SU-DHL-6 (cell line): ENCODE measurements at regions not wholly inside any gene's neighbourhood (a gene's known extent, or its start where the extent isn't known, plus 50 kb on each side); places are given as distances from the start of the nearest gene placed in this dataset.

Experiments
- H2AFZ ChIP-seq: fragments of 200-600 bp; sonication (generic); 2 replicates; pipeline ENCODE4 v1.6.1; 2014; ENCODE audit warnings: low read depth, mild to moderate bottlenecking, moderate library complexity, mixed read lengths, antibody characterized with exemption, low read length; ENCODE audit not compliant: severe bottlenecking
- H3F3A ChIP-seq: fragments of 200-600 bp; shearing (Covaris generic); 2 replicates; pipeline ENCODE4 v1.6.0; 2016; ENCODE audit warnings: antibody characterized with exemption, mild to moderate bottlenecking; ENCODE audit not compliant: insufficient read depth
- H3K27ac ChIP-seq: fragments of 200-600 bp; sonication (generic); 2 replicates; pipeline ENCODE4 v1.5.1; 2016; ENCODE audit warnings: low read depth, mild to moderate bottlenecking, low read length, moderate library complexity, mixed read lengths
- H3K27me3 ChIP-seq: fragments of 200-600 bp; sonication (generic), shearing (Covaris generic); 2 replicates; pipeline ENCODE4 v1.6.0; 2014; ENCODE audit warnings: mild to moderate bottlenecking, low read length
- H3K36me3 ChIP-seq: fragments of 200-600 bp; sonication (generic); 2 replicates; pipeline ENCODE4 v1.6.1; 2014; ENCODE audit warnings: mild to moderate bottlenecking, low read length, mixed read lengths
- H3K4me2 ChIP-seq: fragments of 300-600, 200-600 bp; shearing (Covaris generic), sonication (generic); 2 replicates; pipeline ENCODE4 v1.6.0; 2014; ENCODE audit warnings: low read length, low read depth, mild to moderate bottlenecking; ENCODE audit not compliant: poor library complexity, severe bottlenecking
- H3K4me3 ChIP-seq: fragments of 200-600 bp; sonication (generic); 2 replicates; pipeline ENCODE4 v1.5.1; 2014; ENCODE audit warnings: antibody characterized with exemption, low read length, mild to moderate bottlenecking, mixed read lengths; ENCODE audit not compliant: insufficient read depth, poor library complexity, severe bottlenecking
- H3K79me2 ChIP-seq: fragments of 200-600 bp; sonication (generic); 2 replicates; pipeline ENCODE4 v1.6.1; 2014; ENCODE audit warnings: mild to moderate bottlenecking, low read length, moderate library complexity; ENCODE audit not compliant: insufficient read depth
- H3K9ac ChIP-seq: fragments of 200-600 bp; sonication (generic); 2 replicates; pipeline ENCODE4 v1.7.0; 2014; ENCODE audit warnings: mild to moderate bottlenecking, low read length
- H3K9me2 ChIP-seq: fragments of 200-600 bp; sonication (generic); replicated peaks from 2 replicates; pipeline ENCODE4 v1.6.1; 2014; ENCODE audit warnings: low read length; ENCODE audit not compliant: insufficient read depth
- H3K9me3 ChIP-seq: fragments of 200-600 bp; sonication (generic); 2 replicates; pipeline ENCODE4 v1.6.1; 2014; ENCODE audit warnings: low read length, mixed read lengths; ENCODE audit not compliant: insufficient read depth
- H4K20me1 ChIP-seq: fragments of 200-600 bp; sonication (generic); 2 replicates; pipeline ENCODE4 v1.6.1; 2014; ENCODE audit warnings: low read depth, mild to moderate bottlenecking, antibody characterized with exemption, low read length, moderate library complexity, mixed read lengths
- CTCF ChIP-seq: fragments of 200-600 bp; sonication (generic); IDR thresholded peaks from one replicate; pipeline ENCODE4 v1.5.1; 2017; ENCODE audit warnings: antibody characterized with exemption, mild to moderate bottlenecking, low read length, moderate library complexity; ENCODE audit not compliant: insufficient read depth, poor library complexity, severe bottlenecking
- EZH2phosphoT487 ChIP-seq: fragments of 200-600 bp; sonication (generic), shearing (Covaris generic); conservative IDR thresholded peaks from 2 replicates; pipeline ENCODE4 v1.6.1; 2018; ENCODE audit warnings: mild to moderate bottlenecking, antibody characterized with exemption, low read length, moderate library complexity, mixed read lengths

- Histone ChIP-seq H3K27me3 (no peaks in the 10 kb centered on the region), H3K4me2 (no peak overlapping the region), H3K36me3 (no peaks in the 10 kb centered on the region), H4K20me1 (no peaks in the 10 kb centered on the region), H3K27ac (no peak overlapping the region), H3K4me3 (no peak overlapping the region), H2AFZ (no peak overlapping the region), H3K9ac (no peak overlapping the region), H3F3A (no peaks in the 10 kb centered on the region), H3K9me3 (peaks cover 18% of the 10 kb centered on the region; the same call in 1 of the 2 replicates), H3K9me2 (no peaks in the 10 kb centered on the region), H3K79me2 (no peaks in the 10 kb centered on the region)
- TF ChIP-seq CTCF (no peak), EZH2phosphoT487 (no peak)
Observed at GRCh38 chr2:196353717-196354116, 182.3 kb upstream of the STK17B start.

- H3F3A ChIP-seq, result no peaks in the 10 kb centered on the region
- H3K79me2 ChIP-seq, result no peaks in the 10 kb centered on the region
- H3K4me2 ChIP-seq, result no peak overlapping the region
- no peak for TF ChIP-seq EZH2phosphoT487
- no peak for TF ChIP-seq CTCF
- no peaks in the 10 kb centered on the region for H3K9me2 ChIP-seq
- H3K9me3 ChIP-seq, result peaks cover 18% of the 10 kb centered on the region; the same call in 1 of the 2 replicates
- H3K9ac ChIP-seq, result no peak overlapping the region
- no peaks in the 10 kb centered on the region for H3K36me3 ChIP-seq
- no peak overlapping the region for H3K4me3 ChIP-seq
- no peaks in the 10 kb centered on the region for H3K27me3 ChIP-seq
- no peaks in the 10 kb centered on the region for H4K20me1 ChIP-seq
- H3K27ac ChIP-seq, result no peak overlapping the region
- no peak overlapping the region for H2AFZ ChIP-seq
Observed at GRCh38 chr2:196354186-196354585, 182.8 kb upstream of the STK17B start.

GRCh38 chr2:196356332-196356731, 185.0 kb upstream of the STK17B start:
- no peak overlapping the region for H2AFZ ChIP-seq
- no peak overlapping the region for H3K27ac ChIP-seq
- no peak overlapping the region for H3K4me2 ChIP-seq

More at GRCh38 chr2:196356332-196356731, 185.0 kb upstream of the STK17B start:
- H3K9me2 ChIP-seq, result no peaks in the 10 kb centered on the region
- no peak overlapping the region for H3K9ac ChIP-seq
- H3K79me2 ChIP-seq, result no peaks in the 10 kb centered on the region
- peaks cover 18% of the 10 kb centered on the region; the same call in 1 of the 2 replicates for H3K9me3 ChIP-seq
- TF ChIP-seq CTCF (no peak), EZH2phosphoT487 (no peak)
- H4K20me1 ChIP-seq, result no peaks in the 10 kb centered on the region
- no peaks in the 10 kb centered on the region for H3K36me3 ChIP-seq
- no peak overlapping the region for H3K4me3 ChIP-seq
- H3F3A ChIP-seq, result no peaks in the 10 kb centered on the region
- H3K27me3 ChIP-seq, result no peaks in the 10 kb centered on the region
